ENCODE measurements at regions not wholly inside any gene's neighbourhood (a gene's known extent, or its start where the extent isn't known, plus 50 kb on each side); places are given as distances from the start of the nearest gene placed in this dataset.

- DNase-seq = no peak
Measured at GRCh38 chr5:93158841-93159240, 422.2 kb downstream of the NR2F1-AS1 start.

GRCh38 chr5:93156566-93156965, 424.5 kb downstream of the NR2F1-AS1 start:
- no peak for DNase-seq

- no peak for DNase-seq
Measured at GRCh38 chr5:93154535-93154934, 426.5 kb downstream of the NR2F1-AS1 start.

GRCh38 chr5:93153461-93153860, 427.6 kb downstream of the NR2F1-AS1 start:
- no peak for DNase-seq

GRCh38 chr5:93151896-93152295, 429.1 kb downstream of the NR2F1-AS1 start:
- no peak for DNase-seq

GRCh38 chr5:93151121-93151520, 429.9 kb downstream of the NR2F1-AS1 start:
- no peak for DNase-seq

- no peak for DNase-seq
Measured at GRCh38 chr5:93150311-93151012, 430.6 kb downstream of the NR2F1-AS1 start.

GRCh38 chr5:93145767-93146166, 435.3 kb downstream of the NR2F1-AS1 start:
- no peak for DNase-seq

- DNase-seq = no peak
Measured at GRCh38 chr5:93145019-93145418, 436.0 kb downstream of the NR2F1-AS1 start.

- DNase-seq = no peak
Measured at GRCh38 chr5:93141969-93142368, 439.1 kb downstream of the NR2F1-AS1 start.

GRCh38 chr5:93130624-93131490, 450.2 kb downstream of the NR2F1-AS1 start:
- no peak for DNase-seq

GRCh38 chr5:93126634-93127033, 454.4 kb downstream of the NR2F1-AS1 start:
- DNase-seq = no peak

- DNase-seq = no peak
Measured at GRCh38 chr5:93123127-93123526, 457.9 kb downstream of the NR2F1-AS1 start.

- DNase-seq = no peak
Measured at GRCh38 chr5:93122446-93122845, 458.6 kb downstream of the NR2F1-AS1 start.

- no peak for DNase-seq
Measured at GRCh38 chr5:93120771-93121170, 460.2 kb downstream of the NR2F1-AS1 start.

- DNase-seq = no peak
Measured at GRCh38 chr5:93120051-93120450, 461.0 kb downstream of the NR2F1-AS1 start.

GRCh38 chr5:93117751-93118531, 463.1 kb downstream of the NR2F1-AS1 start:
- no peak for DNase-seq

GRCh38 chr5:93107805-93108520, 473.1 kb downstream of the NR2F1-AS1 start:
- no peak for DNase-seq

GRCh38 chr5:93107141-93107540, 473.9 kb downstream of the NR2F1-AS1 start:
- DNase-seq = no peak

GRCh38 chr5:93101661-93102060, 479.4 kb downstream of the NR2F1-AS1 start:
- no peak for DNase-seq

- no peak for DNase-seq
Measured at GRCh38 chr5:93100976-93101375, 480.0 kb downstream of the NR2F1-AS1 start.

GRCh38 chr5:93100428-93100827, 480.6 kb downstream of the NR2F1-AS1 start:
- no peak for DNase-seq

- DNase-seq = no peak
Measured at GRCh38 chr5:93099902-93100347, 481.1 kb downstream of the NR2F1-AS1 start.
